ENCODE measurements at regions not wholly inside any gene's neighbourhood (a gene's known extent, or its start where the extent isn't known, plus 50 kb on each side); places are given as distances from the start of the nearest gene placed in this dataset.

DNA sequence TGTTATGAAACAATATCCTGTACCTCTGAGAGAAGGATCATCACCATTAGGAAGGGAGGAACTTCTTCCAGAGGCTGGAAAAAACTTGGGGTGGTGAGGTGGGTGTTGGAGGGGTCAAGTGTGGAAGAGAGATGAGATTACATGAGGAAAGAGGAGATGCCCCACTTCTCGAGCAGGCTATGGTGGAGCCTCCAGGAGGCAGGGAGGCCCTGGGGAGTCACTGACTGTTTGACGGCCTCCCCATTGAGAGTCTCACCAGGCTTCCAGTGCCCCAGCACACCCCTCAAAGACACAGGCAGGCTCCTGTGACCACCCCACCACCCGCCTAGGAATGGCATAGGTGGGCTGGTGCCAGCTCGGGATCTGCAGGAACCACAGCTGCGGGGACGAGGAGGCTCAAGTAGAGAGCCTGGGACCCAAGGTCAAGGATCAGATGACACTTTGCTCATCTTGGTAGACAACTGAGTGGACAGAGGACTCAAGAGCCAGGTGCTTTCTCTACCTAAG lies 185.3 kb upstream of the GDF10 start:
- DNase-seq (ENCODE audit: low spot score in 2 of 2): no peak
- WGBS, 2 donors: 91 to 100% methylated on average over 5 to 6 of the region's 6 CpGs
- intact Hi-C loops (cut with DNase I; ENCODE audit: low total_unique reads): no loop called here
- H3K4me3 ChIP-seq (ENCODE audit: low read depth, poor library complexity, severe bottlenecking): no peak overlapping the region
- TF ChIP-seq, protein P1, sequence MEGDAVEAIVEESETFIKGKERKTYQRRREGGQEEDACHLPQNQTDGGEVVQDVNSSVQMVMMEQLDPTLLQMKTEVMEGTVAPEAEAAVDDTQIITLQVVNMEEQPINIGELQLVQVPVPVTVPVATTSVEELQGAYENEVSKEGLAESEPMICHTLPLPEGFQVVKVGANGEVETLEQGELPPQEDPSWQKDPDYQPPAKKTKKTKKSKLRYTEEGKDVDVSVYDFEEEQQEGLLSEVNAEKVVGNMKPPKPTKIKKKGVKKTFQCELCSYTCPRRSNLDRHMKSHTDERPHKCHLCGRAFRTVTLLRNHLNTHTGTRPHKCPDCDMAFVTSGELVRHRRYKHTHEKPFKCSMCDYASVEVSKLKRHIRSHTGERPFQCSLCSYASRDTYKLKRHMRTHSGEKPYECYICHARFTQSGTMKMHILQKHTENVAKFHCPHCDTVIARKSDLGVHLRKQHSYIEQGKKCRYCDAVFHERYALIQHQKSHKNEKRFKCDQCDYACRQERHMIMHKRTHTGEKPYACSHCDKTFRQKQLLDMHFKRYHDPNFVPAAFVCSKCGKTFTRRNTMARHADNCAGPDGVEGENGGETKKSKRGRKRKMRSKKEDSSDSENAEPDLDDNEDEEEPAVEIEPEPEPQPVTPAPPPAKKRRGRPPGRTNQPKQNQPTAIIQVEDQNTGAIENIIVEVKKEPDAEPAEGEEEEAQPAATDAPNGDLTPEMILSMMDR (IDR thresholded peaks at IDR 0.05): no peak
- TF ChIP-seq POLR2A (IDR thresholded peaks at IDR 0.05): no peak

DNA sequence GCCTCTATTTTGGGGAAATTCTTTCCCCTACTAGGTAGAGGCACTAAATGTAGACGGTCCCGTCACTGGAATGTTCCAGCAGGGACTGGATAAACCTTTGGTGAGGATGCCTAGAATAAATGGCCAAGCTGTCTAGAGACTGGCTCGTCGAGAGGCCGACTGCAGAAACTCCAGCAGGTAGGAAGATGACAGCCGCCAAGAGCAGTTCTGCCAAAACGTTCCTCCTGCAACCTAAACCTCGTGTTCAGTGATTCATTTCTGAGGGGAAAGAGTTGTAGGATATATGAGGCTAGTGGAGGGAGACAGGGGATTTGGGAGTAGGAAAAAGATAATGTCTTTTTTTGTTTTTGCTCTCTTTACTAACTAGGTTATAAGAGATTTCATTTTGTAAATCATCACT lies 184.7 kb upstream of the GDF10 start:
- WGBS, 2 donors: 79 to 80% methylated on average over 8 of the region's 8 CpGs
- intact Hi-C loops (cut with DNase I; ENCODE audit: low total_unique reads): no loop called here
- H3K4me3 ChIP-seq (ENCODE audit: low read depth, poor library complexity, severe bottlenecking): no peak overlapping the region
- DNase-seq (ENCODE audit: low spot score in 2 of 2): no peak
- TF ChIP-seq POLR2A (IDR thresholded peaks at IDR 0.05): no peak
- TF ChIP-seq, protein P1 (IDR thresholded peaks at IDR 0.05): no peak

DNA sequence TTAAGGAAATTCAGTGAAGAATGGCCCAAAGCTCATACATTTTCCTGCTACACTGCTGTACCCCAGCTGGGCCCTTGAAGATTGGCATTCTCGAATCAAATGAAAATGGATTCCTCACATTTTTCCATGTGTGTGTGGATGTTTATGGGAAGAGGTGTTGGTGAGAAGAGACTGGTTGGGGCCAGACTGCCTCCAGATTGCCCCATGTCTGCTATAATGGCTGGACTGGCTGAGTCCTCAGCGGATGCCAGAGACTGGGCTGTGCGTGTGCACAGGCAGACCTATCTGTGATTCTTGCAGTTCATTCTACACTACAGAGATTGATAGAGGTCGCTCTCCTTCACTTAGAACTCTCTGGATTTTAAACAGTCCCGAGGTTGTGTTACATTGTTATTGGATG lies 183.6 kb upstream of the GDF10 start:
- no peak for TF ChIP-seq POLR2A (IDR thresholded peaks at IDR 0.05)
- TF ChIP-seq, protein P1 (IDR thresholded peaks at IDR 0.05): no peak
- H3K4me3 ChIP-seq (ENCODE audit: low read depth, poor library complexity, severe bottlenecking): no peak overlapping the region
- intact Hi-C loops (cut with DNase I; ENCODE audit: low total_unique reads): no loop called here
- no peak for DNase-seq (ENCODE audit: low spot score in 2 of 2)
- WGBS, 2 donors: 76 to 85% methylated on average over 5 of the region's 5 CpGs

DNA sequence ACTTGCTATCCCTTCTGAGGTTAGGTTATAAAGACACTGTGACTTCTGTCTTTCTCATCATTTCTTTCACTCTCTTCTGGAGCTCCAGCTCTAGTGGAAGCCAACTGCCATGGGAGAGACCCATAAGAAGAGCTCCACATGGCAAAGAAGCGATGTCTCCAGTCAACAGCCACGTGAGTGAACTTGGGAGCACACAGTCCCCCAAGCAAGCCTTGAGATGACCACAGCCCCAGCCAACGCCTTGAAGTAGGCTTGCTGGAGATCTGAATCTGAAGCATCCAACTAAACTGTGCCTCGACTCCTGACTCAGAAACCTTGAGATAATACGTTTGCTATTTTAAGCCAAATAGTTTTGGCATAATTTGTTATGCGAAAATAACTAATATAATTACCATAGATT lies 181.7 kb upstream of the GDF10 start:
- WGBS, 2 donors: 91 to 96% methylated on average over 6 of the region's 6 CpGs
- no peak for DNase-seq (ENCODE audit: low spot score in 2 of 2)
- TF ChIP-seq, protein P1 (IDR thresholded peaks at IDR 0.05): no peak
- no peak for TF ChIP-seq POLR2A (IDR thresholded peaks at IDR 0.05)
- intact Hi-C loops (cut with DNase I; ENCODE audit: low total_unique reads): no loop called here
- H3K4me3 ChIP-seq (ENCODE audit: low read depth, poor library complexity, severe bottlenecking): no peak overlapping the region

DNA sequence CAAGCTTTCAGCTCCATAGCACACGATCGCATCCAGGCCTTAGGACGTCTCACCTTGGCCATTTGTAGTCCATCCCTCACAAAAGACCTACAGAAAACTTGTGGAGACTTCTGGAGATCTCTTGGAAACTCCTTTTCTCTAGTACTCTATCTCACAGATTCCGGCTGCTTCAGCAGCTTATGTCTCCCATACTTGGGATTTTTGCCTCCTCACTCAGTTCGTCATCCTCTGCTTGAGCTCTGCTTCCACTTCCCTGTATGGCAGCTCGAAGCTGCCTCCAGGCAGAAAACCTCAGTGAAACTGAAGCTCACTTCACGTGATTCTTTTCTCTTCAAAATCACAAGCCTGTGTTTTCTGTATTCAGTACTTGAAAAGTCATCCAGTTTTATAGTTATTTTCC lies 178.7 kb upstream of the GDF10 start:
- TF ChIP-seq, protein P1 (IDR thresholded peaks at IDR 0.05): no peak
- TF ChIP-seq POLR2A (IDR thresholded peaks at IDR 0.05): no peak
- no peak overlapping the region for H3K4me3 ChIP-seq (ENCODE audit: low read depth, poor library complexity, severe bottlenecking)
- DNase-seq (ENCODE audit: low spot score in 2 of 2): no peak
- intact Hi-C loops (cut with DNase I; ENCODE audit: low total_unique reads): no loop called here
- 68 to 76% methylated on average over 7 of the region's 7 CpGs for WGBS, 2 donors

DNA sequence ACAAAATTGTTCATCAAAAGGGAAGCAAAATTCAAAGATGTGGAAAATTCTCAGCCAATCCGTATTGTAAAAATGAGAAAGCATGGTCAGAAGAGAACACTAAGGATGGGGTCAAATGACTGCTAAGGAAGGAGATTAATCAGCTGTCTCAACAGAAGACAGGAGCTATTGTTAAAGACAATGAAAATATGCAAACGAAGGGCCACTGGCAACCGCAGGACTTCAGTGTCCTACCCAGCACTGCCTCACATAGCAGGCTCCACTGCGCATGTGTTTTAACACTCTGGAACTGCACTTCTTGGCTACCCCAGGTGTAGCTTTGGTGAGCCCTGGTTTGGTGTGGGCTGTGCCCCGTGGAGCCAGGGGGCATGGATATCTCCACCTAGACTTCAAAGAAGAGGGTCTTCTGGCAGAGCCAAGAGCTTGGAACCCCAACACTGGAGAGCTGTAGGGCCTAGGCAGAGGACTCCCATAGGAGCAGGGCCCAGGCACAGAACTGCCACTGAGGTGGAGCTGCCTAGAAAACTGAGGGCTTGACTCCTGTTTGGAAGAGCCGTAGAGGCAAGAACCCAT lies 176.2 kb upstream of the GDF10 start:
- 90 to 95% methylated on average over 6 of the region's 6 CpGs for WGBS, 2 donors
- intact Hi-C loops (cut with DNase I; ENCODE audit: low total_unique reads): no loop called here
- TF ChIP-seq POLR2A (IDR thresholded peaks at IDR 0.05): no peak
- TF ChIP-seq, protein P1 (IDR thresholded peaks at IDR 0.05): no peak
- DNase-seq (ENCODE audit: low spot score in 2 of 2): peak in 1 of 2 donors; percentile 50
- H3K4me3 ChIP-seq (ENCODE audit: low read depth, poor library complexity, severe bottlenecking): no peak overlapping the region

All from lower leg skin (tissue), 4 donors.